ENCODE measurements at regions not wholly inside any gene's neighbourhood (a gene's known extent, or its start where the extent isn't known, plus 50 kb on each side); places are given as distances from the start of the nearest gene placed in this dataset.
"Not testable (repeated sequence)": the region's sequence is repeated elsewhere in the genome, so short reads cannot be mapped to it uniquely, and the experiment has no call there.

DNA sequence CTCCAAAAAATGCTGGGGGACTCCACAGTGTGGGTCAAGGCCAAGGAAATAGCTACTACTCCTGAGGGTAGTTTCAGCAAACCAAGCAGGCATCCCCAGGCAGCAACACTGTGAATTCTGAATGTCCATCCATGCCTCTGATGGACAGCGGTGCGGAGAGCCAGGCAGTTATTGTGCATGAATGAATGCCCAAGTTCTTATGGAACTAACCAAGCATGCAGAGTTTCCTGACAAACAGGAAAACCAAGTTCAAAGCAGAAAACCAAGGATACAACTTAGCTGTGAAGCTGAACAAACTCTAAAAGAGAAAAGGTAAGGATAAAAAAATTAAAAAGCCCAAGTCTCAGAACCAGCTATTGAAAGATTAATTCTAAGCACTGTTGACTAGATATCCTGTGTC is 642.6 kb upstream of the HS3ST1 start:
- no peak for DNase-seq (ENCODE audit: low read depth)

DNA sequence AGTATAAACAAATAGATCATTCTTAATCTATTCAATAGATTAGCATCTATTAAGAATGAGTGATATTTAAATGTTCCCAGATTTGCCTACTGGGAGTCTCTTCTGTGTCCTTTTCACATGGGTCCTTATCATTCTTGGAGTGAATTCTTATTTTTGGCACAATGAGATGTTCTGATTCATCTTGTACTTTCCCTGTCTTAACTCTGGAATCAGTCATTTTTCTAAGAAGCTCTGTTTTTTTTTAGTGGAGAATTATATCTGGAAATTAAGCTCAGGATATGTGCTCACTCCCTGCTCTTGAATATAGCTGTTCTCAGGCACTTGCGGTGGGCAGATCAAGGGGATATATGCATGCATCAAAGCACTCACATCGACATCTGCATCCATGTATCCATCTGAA is 625.3 kb upstream of the HS3ST1 start:
- no peak for DNase-seq (ENCODE audit: low read depth)

DNA sequence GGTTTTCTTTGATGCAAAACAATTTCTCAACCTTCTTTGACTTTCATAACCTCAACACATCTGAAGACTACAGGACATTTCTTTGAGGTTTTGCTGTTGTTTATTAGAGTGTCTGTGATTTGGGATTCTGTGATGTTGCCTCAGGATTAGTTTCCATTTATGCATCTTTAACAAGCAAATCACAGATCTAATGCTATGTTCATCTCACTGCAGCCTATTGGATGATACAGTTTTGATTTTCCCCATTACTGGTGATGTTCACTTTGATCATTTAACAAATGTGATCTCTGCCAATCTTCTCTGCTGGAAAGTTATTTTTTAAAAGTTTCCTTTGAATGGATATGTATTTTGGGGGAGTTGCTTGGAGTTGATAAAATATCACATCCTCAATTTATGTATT is 624.9 kb upstream of the HS3ST1 start:
- DNase-seq (ENCODE audit: low read depth): no peak

GRCh38 chr4:12050357-12050756 is 621.7 kb upstream of the HS3ST1 start:
- no peak for DNase-seq (ENCODE audit: low read depth)

DNA sequence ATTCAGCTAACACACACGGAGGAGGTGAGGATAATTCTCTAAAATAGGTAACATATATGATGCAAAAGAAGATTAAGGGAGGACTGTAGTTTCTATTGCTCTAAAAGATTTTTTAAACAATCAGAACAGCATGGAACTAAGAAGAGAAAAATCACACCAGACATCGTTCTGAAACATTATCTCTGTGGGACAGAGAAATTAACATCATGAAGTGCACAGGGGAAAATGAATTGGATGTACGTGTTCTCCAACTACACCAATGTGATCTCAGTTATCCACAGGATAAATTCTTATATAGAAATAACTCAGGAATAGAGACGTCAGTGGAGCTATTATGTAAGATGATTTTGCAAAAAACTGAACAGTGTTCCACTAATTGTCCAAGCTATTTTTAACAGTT is 614.1 kb upstream of the HS3ST1 start:
- DNase-seq (ENCODE audit: low read depth): no peak

DNA sequence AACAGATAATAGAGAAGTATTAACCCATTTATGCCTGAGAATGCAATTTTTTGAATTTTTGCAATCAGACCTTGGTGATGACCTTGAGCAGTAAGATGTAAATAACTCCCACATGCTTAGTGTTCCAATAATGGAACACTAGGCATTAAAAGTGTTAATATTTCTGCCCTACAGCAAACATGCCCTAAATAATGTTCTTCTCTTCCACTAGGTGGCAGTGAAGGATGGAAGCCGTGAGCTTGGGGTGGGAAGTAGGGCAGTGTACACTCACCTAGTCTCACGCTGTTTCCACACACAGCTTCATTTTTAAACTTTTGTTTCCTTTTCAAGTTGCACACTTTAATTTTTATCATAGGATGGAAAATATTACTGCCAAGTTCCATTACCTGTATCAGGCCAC is 613.1 kb upstream of the HS3ST1 start:
- DNase-seq (ENCODE audit: low read depth): no peak

GRCh38 chr4:12036450-12036849 is 607.8 kb upstream of the HS3ST1 start:
- DNase-seq (ENCODE audit: low read depth): no peak

GRCh38 chr4:12028258-12028657 is 599.6 kb upstream of the HS3ST1 start:
- DNase-seq (ENCODE audit: low read depth): no peak

GRCh38 chr4:12022409-12022808 is 593.7 kb upstream of the HS3ST1 start:
- no peak for DNase-seq (ENCODE audit: low read depth)

- no peak for DNase-seq (ENCODE audit: low read depth)
These were observed 588.0 kb upstream of the HS3ST1 start for GRCh38 chr4:12016729-12017128.

DNA sequence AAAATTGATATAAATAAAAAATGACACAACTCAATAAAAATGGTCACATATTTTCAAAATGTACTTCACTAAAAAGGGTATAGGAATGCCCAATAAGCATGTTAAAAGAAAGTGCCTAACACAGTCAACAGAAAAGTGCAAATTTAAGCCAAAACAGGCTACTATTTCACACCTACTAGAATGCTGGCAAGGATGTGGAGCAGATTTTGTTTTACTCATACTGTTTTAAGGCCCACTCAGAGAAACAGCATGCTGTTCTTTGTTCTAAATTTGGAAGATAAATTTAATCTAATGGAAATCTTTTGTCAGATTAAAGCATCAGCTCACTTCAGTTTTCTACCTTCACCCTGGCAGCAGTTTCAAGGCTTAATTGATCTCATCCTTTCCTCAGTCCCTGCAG is 576.8 kb upstream of the HS3ST1 start:
- DNase-seq (ENCODE audit: low read depth): no peak

DNA sequence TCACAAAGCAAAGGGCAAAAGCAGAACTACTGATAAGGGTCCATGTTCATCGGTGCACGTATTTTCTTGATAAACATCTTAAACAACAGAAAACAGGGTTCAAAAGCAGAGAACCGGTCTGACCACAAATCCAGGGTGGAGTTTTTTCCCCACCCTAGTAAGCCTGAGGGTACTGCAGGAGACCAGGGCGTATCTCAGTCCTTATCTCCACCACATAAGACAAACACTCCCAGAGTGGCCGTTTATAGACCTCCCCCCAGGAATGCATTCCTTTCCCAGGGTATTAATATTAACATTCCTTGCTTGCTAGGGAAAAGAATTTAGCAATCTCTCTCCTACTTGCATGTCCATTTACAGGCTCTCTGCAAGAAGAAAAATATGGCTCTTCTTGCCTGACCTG is 567.9 kb upstream of the HS3ST1 start:
- DNase-seq (ENCODE audit: low read depth): not testable (repeated sequence)

DNA sequence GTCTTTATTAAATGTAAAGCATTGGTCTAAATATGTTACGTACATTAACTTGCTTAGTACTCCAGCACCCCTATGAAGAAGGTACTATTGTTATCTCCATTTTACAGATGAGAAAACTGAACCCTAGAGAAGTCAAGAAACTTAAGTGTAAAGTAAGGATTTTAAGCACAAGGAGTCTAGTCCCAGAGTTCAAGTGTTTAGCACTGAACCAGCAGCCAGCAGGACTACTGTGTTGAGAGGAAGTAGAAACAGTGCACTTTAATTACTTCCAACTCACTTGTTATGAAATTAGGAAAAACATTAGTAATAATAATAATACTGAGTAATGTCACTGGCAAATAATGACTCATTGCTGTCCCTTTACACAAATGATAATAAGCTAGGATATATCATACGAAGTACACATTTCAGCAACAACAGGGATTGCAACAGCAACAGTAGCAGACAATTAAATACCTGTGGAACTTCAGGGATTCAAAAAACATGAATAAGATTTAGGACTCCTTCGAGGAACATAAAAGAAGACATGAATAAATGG is 548.1 kb upstream of the HS3ST1 start:
- DNase-seq (ENCODE audit: low read depth): no peak

- no peak for DNase-seq (ENCODE audit: low read depth)
These were observed 544.6 kb upstream of the HS3ST1 start for GRCh38 chr4:11973270-11973669.

DNA sequence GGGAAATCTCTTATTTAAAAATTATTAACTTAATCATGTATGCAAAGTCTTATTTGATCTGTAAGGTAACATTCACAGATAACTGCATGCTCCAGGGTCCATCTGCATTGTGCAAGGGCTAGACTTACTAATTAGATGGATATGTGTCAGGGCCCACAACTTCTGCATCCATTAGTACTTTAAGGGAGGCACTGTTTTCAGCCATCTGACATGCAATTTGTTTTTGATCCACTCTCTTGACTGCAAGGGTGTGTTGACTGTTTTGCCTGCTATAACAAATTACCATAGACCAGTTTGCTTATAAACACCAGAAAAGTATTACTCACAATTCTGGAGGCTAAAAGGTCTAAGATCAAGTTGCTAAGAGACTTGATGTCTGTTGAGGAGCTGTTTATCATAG is 542.1 kb upstream of the HS3ST1 start:
- DNase-seq (ENCODE audit: low read depth): no peak

GRCh38 chr4:11966782-11967181 is 538.1 kb upstream of the HS3ST1 start:
- no peak for DNase-seq (ENCODE audit: low read depth)

DNA sequence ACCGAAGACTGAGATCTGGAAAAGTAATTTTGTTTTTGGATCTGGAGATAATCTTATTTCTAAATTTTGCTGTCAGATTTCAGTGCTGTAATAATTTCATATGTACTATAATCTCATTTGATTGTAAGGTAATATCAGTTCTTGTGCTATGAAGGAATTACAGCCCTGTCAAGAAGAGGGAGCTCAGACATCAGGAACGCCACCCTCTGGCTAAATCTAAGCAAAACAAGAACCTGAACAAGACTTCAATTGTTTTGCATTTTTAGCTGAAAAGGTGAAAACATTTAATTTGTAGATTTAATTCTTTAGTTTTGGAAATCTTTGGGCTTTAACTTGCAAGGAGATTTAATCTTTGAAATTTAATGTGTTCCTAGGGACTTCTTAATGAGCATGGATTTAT is 525.4 kb upstream of the HS3ST1 start:
- DNase-seq (ENCODE audit: low read depth): peak; percentile 17

- no peak for DNase-seq (ENCODE audit: low read depth)
These were observed 520.7 kb upstream of the HS3ST1 start for GRCh38 chr4:11949355-11949754.

GRCh38 chr4:11947629-11948028 is 518.9 kb upstream of the HS3ST1 start:
- not testable (repeated sequence) for DNase-seq (ENCODE audit: low read depth)

- DNase-seq (ENCODE audit: low read depth): no peak
These were observed 509.2 kb upstream of the HS3ST1 start for GRCh38 chr4:11937941-11938340.

DNA sequence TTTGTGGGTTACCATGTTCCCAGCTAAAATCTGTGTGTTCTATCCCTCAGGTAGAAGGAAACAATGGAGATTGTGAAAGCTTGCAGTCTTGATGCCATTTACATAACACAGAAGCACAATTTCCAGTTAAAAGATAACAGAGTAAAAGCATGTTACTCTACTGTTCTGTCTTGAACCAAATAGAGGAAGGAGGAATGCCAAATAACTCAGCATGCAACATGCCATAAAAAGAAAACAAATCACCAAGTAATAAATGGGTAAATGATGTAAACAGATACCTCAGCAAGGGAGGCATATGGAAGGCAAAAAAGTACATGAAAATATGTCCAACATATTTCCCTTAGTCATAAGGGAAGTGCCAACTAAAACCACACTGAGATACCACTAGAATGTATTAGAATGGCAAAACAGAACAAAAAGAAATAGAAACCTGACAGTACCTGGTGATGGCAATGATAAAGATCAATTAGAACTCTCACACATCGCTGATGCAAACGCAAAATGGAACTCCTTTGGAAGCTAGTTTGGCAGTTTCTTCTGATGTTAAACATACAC is 502.6 kb upstream of the HS3ST1 start:
- DNase-seq (ENCODE audit: low read depth): no peak

- DNase-seq (ENCODE audit: low read depth): no peak
These were observed 500.4 kb upstream of the HS3ST1 start for GRCh38 chr4:11929080-11929479.

- no peak for DNase-seq (ENCODE audit: low read depth)
These were observed 490.6 kb upstream of the HS3ST1 start for GRCh38 chr4:11919316-11919715.

GRCh38 chr4:11914406-11914805 is 485.7 kb upstream of the HS3ST1 start:
- peak; percentile 3 for DNase-seq (ENCODE audit: low read depth)

- peak; percentile 68 for DNase-seq (ENCODE audit: low read depth)
These were observed 484.2 kb upstream of the HS3ST1 start for GRCh38 chr4:11912886-11913285.
